ENCODE measurements at regions not wholly inside any gene's neighbourhood (a gene's known extent, or its start where the extent isn't known, plus 50 kb on each side); places are given as distances from the start of the nearest gene placed in this dataset.

- H3K4me3 ChIP-seq (ENCODE audit: low read length): no peak overlapping the region
- no peak for TF ChIP-seq CTCF (IDR thresholded peaks at IDR 0.05; ENCODE audit: insufficient read depth, low read depth, low read length, missing control alignments)
- no peak for DNase-seq (ENCODE audit: low read depth)
These were observed 664.6 kb upstream of the FOXG1 start for GRCh38 chr14:28102001-28102400.

GRCh38 chr14:28102814-28103213 lies 663.8 kb upstream of the FOXG1 start:
- peak; percentile 89 for DNase-seq (ENCODE audit: low read depth)
- H3K4me3 ChIP-seq (ENCODE audit: low read length): no peak overlapping the region
- TF ChIP-seq CTCF (IDR thresholded peaks at IDR 0.05; ENCODE audit: insufficient read depth, low read depth, low read length, missing control alignments): no peak

DNA sequence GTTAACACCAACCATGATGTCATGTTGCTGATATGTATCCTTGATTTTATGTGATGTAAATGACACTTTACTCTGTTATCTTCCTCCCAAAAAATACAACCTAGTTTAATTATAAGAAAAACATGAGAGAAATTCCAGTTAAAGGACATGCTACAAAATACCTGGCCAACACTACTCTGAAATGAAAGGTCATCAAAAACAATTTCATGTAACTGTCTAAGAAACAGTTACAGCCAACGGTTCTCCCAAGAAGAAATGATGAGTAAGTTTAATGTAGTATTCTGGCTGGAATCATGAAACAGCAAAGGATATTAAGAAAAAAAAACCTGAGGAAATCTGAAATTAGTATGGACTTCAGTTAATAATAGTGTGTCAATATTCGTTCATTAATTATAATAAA lies 653.3 kb upstream of the FOXG1 start:
- no peak for TF ChIP-seq CTCF (IDR thresholded peaks at IDR 0.05; ENCODE audit: insufficient read depth, low read depth, low read length, missing control alignments)
- no peak overlapping the region for H3K4me3 ChIP-seq (ENCODE audit: low read length)

GRCh38 chr14:28116716-28117115 lies 649.9 kb upstream of the FOXG1 start:
- DNase-seq (ENCODE audit: low read depth): peak; percentile 3
- H3K4me3 ChIP-seq (ENCODE audit: low read length): no peak overlapping the region
- TF ChIP-seq CTCF (IDR thresholded peaks at IDR 0.05; ENCODE audit: insufficient read depth, low read depth, low read length, missing control alignments): no peak

More for the DNA sequence above, 653.3 kb upstream of the FOXG1 start:
- DNase-seq (ENCODE audit: low read depth): no peak

GRCh38 chr14:28119849-28120248 lies 646.7 kb upstream of the FOXG1 start:
- TF ChIP-seq CTCF (IDR thresholded peaks at IDR 0.05; ENCODE audit: insufficient read depth, low read depth, low read length, missing control alignments): no peak
- no peak for DNase-seq (ENCODE audit: low read depth)

GRCh38 chr14:28120391-28120790 lies 646.2 kb upstream of the FOXG1 start:
- TF ChIP-seq CTCF (IDR thresholded peaks at IDR 0.05; ENCODE audit: insufficient read depth, low read depth, low read length, missing control alignments): no peak
- no peak overlapping the region for H3K4me3 ChIP-seq (ENCODE audit: low read length)

More at GRCh38 chr14:28119849-28120248, 646.7 kb upstream of the FOXG1 start:
- H3K4me3 ChIP-seq (ENCODE audit: low read length): no peak overlapping the region

GRCh38 chr14:28121512-28122297 lies 644.9 kb upstream of the FOXG1 start:
- no peak overlapping the region for H3K4me3 ChIP-seq (ENCODE audit: low read length)
- no peak for DNase-seq (ENCODE audit: low read depth)
- TF ChIP-seq CTCF (IDR thresholded peaks at IDR 0.05; ENCODE audit: insufficient read depth, low read depth, low read length, missing control alignments): no peak

More at GRCh38 chr14:28120391-28120790, 646.2 kb upstream of the FOXG1 start:
- DNase-seq (ENCODE audit: low read depth): no peak

All from epithelial cell of esophagus (primary cell).